HG03025 (cell line): ENCODE measurements at regions not wholly inside any gene's neighbourhood (a gene's known extent, or its start where the extent isn't known, plus 50 kb on each side); places are given as distances from the start of the nearest gene placed in this dataset.

Source experiments
- ATAC-seq: cut with Tn5 transposase; IDR thresholded peaks from one replicate; pipeline ENCODE4 v1.9.1; 2021; ENCODE audit warnings: mild to moderate bottlenecking, moderate library complexity; ENCODE audit not compliant: unreplicated experiment, low FRiP score

DNA sequence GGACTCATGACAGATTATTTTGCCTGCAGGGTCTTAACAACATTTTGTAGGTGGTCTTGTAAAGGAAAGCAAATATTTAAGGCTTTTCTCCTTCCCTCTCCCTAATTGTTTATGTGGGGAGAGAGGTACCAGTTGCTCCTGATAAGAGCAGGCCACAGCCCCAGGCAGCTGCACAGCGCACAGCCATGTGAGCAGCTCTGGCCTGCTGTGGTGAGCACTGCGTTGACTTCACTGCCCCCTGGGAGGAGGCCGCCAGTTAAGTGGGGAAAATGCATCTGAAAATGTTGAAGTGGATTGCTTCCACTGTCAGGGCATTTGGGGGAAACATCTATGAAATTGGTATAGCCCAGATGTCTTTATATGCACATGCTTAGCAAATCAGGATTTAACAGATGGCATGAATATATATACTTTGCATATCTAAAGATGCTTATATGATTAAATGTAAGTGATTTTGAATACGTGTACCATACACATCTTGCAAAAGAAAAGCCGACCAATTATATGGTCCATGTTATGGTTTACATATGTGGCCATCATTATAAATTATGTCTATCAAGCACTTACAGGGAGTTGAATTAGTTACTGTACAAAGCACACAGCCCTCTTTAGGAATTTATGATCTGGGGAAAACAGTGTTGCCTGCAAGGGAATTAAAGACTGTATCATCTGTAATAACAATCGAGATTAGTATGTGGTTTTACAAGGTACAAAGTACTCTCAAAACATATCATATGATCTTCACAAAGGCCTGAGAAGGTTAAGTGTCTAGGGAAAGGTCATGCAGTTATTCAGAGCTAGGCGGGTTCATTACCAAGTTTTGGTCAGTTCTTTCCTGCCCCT lies 132.1 kb downstream of the RHOU start:
- ATAC-seq, result no peak

DNA sequence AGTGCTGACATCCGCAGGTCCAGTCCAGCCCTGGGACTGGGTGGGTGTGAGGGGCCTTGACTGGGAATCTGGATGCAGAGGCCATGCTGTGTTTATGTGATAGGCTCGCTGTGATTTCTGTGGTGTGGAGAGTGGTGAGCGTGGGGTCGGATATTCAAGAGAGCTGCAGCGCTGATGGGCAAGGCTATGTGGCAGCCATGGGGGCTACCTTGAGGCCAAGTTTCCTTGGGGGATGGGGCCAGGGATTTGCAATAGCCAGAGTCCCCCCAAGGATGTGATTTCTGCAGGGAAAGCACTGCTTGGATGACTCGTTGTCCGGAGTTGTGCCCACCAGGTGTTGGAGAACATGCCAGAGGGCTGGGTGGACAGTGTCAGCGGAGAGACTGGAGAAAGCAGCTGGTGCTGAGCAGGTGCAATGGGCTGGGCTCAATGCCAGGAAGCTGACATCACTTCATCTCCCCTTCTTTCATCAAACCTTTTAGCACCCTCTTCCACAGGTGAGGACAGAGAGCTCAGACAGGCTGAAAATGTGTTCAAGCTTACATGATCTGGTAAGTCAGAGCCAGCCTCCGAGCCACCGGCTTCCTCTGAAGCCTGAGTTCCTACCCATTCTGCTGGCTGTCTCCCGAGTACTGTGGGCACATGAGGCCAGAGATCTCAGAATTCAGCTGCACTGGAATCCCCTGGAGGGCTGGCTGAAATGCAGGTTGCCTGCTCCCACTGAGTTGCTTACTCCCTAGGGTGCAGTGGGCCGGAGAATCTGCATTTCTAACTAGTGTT lies 132.9 kb downstream of the RHOU start:
- no peak for ATAC-seq

GRCh38 chr1:228868731-228869024 lies 133.4 kb downstream of the RHOU start:
- no peak for ATAC-seq

DNA sequence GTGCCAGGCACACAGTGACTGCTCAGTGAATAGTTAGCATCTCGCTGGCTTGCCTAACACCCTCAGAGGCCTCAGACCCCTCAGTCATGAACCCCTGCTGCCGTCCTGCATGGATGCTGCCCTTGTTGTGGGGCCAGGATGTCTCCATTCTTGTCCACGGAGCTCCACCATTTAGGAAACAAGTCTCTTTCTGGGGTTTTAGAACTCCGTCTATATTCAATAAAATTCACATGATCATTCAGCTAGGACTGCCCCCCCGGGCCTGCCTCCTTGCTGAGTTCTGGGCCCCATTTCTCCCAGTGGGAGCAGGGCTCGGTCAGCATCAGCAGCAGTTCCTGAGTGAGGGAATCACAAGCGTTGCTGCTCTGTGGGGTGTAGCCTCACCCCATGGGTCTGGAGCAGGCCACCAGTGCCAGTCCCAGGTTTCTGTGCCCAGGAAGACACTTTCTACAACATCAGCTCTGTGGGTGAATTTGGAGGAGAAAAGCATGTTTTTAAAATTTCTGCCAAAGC lies 134.1 kb downstream of the RHOU start:
- no peak for ATAC-seq

DNA sequence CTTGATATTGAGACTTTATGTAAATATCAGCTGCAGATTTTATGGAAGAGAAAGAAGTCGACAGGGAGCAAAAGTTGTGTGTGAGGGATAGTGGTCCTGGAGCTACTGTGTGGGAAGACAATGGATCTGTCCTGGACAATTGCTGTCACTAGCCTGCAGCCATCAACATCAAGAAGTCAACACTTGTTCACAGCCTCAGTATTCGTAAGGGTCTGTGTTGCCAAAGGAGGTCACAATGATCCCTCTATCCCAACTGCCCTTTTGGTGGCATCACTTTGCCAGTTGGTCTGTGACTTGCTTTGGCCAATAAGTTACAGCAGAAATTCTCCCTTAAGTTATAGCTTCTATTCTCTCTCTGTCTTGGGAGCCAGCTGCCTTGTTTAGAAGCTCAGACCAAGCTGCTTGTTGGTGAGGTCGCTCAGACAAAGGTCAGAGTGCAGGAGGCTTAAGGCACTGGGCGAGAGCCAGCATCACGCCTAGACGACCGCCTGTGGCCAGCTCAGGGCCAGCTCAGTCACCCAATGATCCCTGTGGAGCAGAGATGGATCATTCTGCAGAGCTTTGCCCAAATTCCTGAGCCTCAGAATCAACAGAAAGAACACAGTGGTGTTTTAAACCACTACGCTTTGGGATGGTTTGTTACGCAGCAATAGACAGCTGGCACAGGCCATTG lies 134.9 kb downstream of the RHOU start:
- no peak for ATAC-seq

DNA sequence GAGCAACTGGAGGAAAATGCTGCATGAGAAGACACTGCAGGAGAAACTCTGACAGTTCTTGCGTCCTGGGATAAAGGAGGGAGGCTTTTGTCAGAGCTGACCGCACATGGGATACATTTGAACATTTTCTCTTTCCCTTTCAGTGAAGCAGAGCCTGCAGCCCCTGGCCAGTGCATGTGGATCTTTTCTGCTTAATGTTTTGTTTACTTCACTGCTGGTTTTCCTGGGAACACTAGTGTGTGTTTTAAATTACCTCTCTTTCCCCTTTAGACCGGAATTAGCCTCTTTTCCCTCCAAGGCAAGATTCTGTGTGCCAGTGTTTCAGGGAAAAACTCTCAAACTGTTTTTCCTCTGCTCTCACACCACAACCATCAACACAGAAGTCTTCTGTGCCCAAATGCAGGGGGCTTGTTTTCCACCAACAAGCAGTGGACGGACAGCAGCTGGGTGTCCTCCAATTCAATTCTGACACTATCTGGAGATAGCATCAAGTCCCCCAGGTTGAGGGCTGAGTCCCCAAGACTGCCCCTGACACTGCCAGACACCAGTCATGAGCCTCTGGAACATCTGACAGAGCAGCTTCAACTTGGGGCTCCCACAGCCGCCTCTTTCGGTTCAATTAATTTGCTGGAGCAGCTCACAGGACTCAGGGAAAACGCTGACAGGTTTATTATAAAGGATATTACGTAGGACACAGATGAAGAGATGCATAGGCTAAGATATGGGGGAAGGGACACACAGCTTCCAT lies 136.2 kb downstream of the RHOU start:
- no peak for ATAC-seq

GRCh38 chr1:228872080-228872479 lies 136.8 kb downstream of the RHOU start:
- ATAC-seq, result no peak

- no peak for ATAC-seq
These were observed 138.4 kb downstream of the RHOU start for GRCh38 chr1:228873709-228874108.

DNA sequence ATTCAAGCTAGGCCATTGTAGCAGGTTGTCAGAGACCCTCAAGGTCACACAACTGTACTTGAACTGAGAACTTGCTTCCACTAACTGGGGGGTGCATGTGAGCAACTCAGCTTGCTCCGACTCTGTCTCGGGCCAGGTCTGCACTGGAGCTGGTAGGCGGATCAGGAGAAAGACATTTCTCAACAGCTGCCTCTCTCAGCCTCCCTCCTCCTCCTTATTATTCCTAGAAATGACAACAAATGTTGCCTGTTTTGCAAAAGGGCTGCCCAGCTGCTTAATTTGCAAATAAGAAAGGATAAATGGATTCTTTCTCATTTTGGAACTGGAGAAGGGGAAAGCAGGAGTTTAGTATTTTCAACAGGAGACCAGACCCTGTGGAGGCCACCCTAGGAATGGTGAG lies 140.5 kb downstream of the RHOU start:
- ATAC-seq, result no peak

DNA sequence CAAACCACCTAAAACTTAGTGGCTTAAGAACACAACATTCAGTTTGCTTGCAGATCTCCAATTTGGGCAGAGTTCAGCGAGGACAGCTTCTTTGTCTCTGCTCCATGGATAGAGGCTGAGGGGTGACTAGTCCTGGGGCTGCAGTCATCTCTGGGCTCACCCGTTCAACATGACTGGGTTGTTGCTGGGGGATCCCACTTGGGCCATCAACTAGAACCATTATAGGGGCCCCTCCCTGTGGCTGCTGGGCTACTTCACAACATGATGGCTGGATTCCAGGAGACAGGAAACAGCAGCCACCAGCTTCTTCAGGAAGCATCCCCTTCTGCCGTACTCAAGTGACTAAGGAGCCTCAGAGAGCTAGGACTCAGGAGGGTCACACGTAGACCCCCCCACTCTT lies 140.9 kb downstream of the RHOU start:
- no peak for ATAC-seq

DNA sequence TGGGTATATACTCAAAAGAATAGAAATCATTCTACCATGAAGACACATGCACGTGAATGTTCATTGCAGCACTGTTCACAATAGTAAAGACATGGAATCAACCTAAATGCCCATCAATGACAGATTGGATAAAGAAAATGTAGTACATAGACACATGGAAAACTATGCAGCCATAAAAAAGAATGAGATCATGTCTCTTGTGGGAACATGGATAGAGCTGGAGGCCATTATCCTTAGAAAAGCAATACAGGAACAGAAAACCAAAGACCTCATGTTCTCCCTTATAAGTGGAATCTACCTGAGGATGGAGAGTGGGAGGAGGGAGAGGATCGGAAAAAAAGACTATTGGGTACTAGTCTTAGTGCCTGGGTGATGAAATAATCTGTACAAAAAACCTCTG lies 143.9 kb downstream of the RHOU start:
- ATAC-seq, result no peak

GRCh38 chr1:228882041-228882770 lies 146.9 kb downstream of the RHOU start:
- ATAC-seq, result no peak

GRCh38 chr1:228882771-228883450 lies 147.6 kb downstream of the RHOU start:
- no peak for ATAC-seq

GRCh38 chr1:228883535-228883934 lies 148.3 kb downstream of the RHOU start:
- ATAC-seq, result no peak

- ATAC-seq, result no peak
These were observed 148.9 kb downstream of the RHOU start for GRCh38 chr1:228884196-228884595.

DNA sequence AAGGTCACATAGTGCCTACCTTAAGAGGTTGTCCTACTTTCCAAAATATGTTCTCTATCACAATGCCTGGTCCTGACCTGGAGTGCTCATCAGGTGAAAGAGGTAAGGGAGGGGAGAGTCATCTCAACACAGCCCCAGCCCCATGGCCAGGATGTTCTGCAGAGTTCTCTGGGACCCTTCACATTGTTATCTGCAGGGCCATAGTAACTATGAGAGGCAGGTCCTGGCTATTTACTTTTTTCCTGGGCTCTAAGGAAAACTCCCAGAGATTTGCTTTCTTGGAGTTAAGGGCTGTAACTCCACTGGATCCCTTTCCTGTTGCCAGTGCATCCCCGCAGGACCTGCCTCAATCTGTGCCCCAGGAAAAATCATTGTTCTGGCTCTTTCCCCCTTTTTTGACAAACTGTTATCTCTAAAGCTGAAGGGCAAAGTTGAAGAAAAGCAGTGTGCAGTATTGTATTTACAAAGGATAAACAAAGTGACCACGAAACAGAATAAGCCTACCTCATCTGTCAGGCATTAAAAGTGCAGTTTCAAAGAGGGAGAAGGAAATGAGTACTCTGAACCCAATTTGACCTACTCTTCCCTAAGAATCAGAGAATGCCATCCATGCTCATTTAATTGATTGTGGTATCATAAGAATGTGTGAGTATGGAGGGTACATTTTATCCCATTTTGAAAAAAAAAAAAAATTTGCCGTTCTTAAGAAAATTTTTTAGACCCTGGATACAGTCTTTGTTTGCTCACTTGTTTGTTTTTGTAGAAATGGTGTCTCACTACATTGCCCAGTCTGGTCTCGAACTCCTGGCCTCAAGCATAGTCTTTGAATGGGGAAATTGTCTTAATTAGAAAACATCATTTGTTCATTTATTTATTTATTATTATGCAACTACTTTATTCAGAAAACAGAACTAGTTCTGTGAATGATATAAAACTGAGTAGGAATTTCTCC lies 149.6 kb downstream of the RHOU start:
- ATAC-seq, result no peak

GRCh38 chr1:228885845-228886244 lies 150.6 kb downstream of the RHOU start:
- ATAC-seq, result no peak

- no peak for ATAC-seq
These were observed 151.8 kb downstream of the RHOU start for GRCh38 chr1:228887101-228887500.
